SIG-M5 treated with dmso at 0.1 percent for 504 hours (cell line): ENCODE measurements at regions not wholly inside any gene's neighbourhood (a gene's known extent, or its start where the extent isn't known, plus 50 kb on each side); places are given as distances from the start of the nearest gene placed in this dataset.

Experiments
- DNase-seq: peaks from one replicate; lab custom pipeline; 2025; ENCODE audit not compliant: unreplicated experiment; lab: John Stamatoyannopoulos, UW

DNA sequence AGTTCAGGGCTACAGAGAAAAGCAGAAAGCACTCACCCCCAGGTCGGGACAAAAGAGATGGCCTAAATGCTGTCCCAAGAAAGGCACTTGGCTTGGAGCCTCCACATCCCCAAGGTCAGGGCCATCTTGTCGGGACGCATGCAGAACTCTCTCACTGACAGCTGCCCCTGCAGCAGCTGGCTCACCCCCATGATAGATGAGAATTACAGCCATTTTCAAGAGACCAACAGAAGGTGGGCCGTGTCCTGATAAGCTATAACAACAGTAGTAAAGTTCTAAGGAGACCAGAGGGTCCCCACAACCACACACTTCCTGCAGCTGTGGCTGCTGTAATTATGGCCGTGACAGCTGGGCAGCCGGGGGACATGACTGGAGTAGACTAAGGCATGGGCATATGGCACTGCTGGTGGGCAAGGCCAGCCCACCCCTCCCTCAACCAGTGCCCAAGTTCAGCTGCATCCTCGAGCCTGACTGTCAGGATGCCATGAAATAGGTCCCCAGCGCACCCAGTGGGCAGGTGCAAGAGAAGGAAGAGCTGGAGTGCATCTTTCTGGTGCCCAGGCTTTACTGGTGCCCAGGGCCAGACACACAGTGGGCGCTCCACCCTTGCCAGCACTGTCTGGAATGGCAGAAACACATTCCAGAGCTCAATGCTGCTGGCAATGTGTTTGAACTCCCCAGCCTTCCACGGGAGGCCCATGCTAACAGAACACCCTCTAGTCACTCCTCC is 436.7 kb upstream of the ZNF507 start:
- DNase-seq, result no peak

DNA sequence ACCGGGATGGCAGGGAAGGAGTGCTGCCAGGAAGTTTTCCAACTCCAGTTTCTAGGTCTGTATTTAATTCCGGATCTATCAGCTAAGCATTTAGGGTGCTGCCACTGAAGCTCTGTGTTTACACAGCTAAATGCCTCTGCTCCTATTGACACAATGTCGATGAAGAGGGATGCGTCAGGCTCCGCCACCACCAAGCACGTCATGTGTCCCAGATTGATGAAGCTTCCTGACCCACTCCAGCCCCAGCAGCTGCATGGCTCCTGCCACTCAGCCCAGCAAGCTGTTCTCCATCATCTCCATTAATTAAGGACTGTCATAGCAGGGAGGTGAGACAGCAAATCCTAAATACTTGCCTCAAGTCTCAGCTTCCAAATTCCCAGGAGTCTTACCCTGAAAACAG is 435.2 kb upstream of the ZNF507 start:
- no peak for DNase-seq

DNA sequence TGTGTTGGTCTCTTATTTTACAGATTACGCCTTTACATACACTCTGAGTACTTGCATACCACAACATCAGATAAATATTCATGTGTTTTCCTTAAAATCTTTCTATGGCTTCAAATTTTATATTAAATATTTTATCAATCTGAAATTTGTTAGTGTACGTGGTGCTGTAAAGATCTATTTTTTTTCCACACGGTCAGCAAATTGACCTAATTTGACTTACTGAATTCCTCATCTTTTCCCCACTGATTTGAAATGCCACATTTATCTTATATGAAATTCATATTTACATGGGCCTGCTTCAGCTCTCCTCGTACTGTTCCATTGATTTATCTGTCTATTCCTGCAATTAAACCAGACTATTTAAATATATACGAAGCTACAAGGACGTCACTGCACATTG is 433.8 kb upstream of the ZNF507 start:
- no peak for DNase-seq

DNA sequence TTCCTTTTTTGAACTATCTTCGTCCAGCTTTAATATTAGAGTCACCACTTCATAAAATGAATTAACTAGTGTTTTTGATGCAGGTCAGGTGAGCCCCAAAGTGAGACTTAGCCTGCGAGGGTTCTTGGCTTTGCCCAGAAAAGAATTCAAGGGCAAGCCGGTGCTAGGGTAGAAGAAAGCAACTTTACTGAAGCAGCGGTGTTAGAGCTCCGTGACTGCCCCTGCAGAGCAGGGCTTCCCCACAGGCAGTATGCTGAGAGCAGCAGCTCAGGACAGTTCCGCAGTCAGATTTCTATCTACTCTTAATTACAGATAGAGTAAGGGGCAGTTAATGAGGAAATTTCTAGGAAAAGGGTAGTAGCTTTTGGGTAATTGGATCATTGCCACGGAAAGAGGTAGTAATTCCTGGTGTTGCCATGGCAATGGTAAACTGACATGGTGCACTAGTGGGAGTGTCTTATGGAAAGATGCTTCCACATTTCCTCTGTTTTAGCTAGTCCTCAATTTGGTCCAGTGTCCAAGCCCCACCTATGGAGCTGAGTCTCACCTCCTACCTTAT is 432.2 kb upstream of the ZNF507 start:
- DNase-seq, result no peak

DNA sequence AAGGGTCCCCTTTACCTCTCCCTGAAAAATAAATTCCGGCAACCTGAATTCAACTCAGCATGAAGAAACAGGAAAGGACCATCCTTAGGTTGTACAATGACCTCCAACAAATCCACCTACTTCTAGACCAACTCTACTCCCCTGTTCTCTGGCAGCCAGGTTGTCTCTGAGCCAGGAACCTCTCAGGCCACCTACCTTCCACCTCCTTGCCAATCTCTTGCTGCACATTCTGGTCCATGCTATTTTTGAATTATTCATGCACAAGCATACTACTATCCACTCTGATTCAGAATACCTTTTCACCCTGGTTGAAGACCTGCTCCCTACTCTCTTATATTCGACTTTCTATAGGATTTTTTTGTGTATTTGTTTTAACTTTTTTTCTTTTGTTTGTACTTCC is 415.0 kb upstream of the ZNF507 start:
- no peak for DNase-seq

DNA sequence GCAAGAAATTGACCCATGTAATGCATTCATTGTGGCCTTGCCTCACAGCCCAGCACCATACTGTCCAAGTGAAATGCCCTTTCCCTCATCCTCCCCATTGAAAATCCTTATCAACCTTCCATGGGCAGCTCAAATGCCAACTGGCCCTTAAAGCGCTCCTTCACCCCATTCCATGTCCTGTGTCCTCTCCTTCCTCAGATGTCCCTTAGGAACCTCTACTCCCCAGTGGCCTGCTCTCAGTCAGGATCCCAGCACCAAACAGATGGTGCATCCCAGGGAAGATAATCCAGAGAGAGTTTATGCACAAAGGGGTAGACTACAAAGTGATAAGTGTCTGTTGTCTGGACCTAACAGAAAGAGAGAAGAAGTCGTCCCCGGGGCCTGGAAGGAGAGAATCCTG is 407.4 kb upstream of the ZNF507 start:
- no peak for DNase-seq

DNA sequence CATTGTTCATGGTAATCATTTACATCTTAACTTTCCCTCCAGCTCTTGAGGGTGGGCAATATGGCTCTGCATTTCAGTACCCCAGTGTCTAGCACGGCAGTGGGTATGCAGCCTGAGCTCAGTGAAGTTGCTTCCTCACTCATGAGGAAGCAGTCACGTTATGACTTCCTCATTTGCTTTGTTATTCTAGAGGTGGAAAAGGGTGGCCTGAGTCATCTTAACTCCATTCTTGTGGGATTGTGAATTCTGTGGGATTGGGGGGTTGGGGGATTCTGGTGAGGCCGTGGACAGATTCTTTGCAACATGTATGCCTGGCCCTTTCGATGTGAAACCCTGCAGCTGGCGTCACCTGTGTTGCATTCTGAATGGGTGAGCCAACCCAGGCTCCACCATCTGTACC is 406.7 kb upstream of the ZNF507 start:
- no peak for DNase-seq

DNA sequence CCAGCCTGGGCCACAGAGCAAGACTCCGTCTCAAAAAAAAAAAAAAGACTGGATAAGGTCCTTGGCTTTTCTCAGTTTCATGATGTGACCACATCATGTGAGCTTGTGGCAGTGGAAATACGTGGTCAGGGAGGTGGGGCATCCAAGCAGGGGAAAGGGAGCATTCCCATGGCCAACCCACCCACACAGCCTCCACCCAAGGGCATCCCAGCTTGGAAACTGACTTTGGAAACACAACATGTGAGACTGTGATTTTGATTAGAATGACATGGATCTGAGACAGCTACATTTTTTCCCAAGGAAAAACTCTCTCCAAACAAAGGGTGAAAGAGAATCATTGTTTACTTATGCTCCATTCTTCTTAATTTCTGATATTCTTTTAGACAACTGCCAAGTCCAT is 405.0 kb upstream of the ZNF507 start:
- no peak for DNase-seq

DNA sequence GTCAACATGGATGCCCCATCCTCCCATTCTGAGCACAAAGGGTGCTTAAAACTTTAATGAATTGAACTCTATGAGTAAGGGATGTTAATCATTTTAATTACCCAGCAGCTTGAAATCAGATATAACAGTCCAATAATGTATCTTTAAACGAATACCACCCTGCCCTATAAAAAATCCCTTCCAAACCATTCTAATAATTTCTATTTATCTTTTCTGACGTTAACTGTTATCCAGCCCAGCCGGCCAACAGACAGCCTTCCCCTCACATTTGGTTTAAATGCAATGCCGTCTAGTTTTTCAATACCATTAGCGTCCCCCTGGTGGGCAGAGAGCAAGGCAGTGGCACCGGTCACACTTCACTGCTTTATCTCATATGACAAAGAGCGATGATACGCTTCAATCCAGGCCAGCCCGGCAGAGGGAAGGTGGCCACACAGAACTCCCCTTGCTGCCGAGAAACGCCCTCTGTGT is 402.2 kb upstream of the ZNF507 start:
- no peak for DNase-seq

DNA sequence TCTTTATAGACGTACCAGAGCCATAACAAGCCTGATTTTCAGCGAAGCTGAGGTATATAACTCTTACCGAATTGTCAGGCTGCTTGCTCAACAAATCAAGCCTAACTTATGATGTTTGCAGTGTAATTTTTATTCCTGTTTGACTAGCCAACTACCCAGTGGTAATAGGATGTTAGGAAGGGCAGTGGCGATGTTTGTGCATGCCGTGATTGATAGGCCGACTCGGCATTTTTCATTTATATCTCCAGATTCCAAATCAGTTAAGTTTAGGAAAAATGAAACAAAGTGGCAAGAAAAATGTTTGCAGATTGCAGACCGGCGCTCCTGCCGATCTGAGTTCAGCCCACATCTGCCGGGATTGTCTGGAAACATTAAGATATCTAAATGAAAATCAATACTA is 401.6 kb upstream of the ZNF507 start:
- DNase-seq, result no peak

DNA sequence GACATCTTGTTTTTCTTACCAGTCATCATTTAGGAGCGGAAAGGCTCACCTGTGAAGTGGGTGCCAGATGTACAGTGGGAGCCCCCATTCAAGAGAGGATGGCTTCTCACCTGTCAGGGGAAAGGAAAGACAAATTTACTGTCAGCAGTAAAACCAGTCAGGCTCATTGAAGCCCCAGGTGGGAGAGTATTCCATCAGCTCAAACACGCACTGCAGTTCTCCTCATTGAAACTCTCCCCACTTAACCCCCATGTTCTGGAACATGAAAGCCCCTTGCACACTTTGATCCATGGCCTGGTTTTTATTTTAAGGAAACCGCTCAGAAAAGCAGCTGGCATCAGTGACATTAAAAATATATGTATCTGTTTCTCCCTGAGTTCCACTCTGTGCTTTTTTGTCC is 401.1 kb upstream of the ZNF507 start:
- no peak for DNase-seq

DNA sequence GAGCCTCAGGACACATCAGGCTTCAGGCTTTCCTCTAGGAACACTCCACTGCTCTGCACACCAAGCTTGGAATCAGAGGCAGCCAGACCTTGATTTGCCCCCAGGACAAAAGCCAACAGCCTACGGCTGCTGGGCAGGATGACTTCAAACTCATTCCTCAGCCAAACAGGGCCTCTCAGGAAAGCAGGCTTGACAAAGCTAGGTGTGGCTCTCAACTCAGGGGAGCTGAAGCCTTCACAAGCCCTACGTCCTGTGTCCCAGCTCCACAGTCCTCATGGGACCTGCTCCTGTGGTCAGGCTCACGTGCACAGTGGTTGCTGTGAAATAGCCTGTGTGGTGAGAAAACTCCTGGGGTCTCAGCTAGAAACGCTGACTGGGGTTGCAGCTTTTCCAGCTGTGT is 398.9 kb upstream of the ZNF507 start:
- DNase-seq, result no peak

DNA sequence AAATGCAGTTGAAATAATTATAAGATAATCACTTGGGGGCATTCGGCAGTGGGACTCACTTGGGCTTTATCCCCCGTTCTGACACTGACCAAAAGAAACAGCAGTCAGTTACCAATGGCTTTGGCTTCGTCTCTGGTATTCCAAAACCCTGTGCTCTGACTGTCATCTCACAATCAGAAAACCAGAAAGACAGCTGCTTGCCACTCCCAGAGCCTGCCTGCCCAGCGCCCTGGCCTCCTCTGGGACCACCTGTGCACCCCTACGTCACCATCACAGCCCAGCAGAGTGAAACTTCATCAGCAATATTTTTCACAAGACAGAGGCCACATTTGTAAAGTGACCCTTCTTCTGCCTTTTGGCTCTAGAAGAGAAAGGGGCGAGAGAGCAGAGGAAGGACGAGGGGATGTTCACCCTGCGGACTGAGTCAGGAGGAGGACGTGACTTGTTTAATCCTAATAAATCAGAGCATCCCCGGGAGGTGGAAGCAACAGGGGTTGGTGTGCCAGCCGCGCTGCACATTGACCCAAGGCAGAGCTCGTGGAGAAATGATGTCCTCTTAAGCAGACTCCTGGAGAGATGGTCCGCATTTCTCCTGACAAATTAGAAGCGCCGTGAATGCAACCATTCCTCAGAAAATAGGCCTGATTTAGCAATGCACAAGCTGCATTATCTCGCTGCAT is 397.8 kb upstream of the ZNF507 start:
- DNase-seq, result no peak

DNA sequence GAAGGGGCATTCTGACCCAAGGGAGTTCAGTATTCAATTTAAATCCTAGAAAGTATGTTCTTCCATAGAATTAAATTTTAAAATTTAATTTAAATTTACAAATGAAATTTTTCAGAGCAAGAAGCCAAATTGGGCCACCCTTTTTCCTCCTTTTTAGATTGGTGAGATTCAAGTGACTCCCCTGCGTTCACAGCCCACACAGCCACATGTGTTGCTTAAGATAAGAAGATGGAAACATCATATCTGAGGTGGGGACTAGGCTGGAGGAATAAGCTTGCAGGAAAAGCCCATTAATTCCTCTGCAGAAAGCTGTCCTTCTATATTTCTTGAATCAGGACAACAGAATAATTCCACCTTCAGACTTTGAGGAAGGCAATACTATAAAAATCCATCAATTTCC is 392.7 kb upstream of the ZNF507 start:
- DNase-seq, result no peak

DNA sequence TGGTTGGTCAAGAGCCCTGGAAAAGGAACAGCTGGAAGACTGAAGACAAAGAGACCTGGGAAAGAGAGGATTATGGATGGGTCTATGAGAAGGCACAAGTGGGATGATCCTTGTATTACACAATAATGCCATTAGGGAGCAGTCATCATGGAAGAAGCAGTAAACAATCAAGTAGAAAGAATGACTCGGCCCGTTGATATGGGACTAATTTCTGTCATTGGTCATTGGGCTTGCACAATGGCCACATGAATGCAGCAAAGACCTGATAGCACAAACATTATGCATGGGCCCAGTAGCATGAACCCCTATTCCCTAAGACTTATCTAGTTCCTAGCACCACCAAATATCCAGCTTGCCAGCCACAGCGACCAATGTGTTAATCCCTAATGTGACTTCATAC is 390.3 kb upstream of the ZNF507 start:
- DNase-seq, result no peak

DNA sequence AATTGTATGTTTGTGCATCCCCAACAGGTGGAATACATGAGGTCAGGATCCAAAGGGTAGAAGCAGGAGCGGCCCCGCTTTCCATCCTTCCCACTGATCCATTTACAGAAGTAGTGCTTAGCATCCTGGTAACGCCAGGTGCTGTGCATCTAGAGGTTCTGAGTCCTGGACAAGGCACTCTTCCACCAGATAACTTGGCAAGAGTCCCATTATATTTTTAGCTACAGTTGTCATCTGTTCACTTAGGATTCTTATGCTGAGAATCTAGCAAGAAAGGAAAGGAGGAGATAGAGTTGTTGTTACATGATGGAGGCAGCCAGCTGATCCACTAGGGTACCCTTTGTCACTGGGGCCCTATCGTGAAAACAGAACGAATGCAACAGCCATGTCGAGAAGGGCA is 389.5 kb upstream of the ZNF507 start:
- DNase-seq, result no peak

DNA sequence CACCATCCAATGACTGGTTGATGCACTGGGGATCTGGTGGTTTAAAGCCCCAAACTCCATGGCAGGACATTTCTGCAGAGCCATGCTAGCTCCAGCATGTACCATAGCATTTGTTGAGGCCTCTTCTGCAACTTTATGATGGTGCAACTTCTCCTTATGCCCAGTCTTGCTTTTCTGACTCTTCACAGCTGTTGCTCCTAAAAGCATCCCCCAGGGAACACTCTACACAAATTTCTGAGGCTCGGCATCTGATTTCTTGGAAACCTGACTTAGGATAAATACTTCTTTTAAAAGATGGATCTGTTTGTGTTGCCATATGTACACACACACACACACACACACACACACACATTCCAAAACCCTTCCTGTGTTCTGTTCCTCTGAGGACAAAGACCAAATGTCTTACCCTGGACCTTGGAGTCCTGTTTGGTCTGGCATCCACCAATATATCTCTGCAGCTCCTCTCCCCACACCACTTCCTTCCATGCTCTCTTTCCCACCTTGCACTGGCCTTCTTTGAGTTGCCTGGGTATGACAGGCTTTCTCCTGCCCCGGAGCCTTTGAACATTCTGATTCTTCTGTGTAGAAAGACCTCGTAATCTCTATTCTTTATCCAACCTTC is 388.5 kb upstream of the ZNF507 start:
- no peak for DNase-seq

DNA sequence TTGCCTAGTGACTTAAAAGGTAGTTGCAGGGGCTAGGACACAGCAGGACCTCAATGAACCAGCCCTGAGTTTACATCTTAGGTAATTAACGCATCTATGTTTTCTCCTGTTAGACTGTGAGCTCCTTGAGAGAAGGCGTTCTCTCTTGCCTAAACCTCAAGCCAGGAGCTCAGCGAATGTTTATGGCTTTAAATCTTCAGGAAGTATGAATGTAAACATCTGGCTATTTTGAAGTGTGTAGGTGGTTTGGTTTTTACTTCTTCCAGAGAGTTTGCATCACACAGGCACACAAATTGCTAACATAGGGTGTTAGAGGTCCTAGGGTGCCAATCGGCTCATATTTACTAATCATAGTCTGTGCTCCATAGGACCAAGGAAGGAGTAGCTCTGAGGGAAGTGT is 387.7 kb upstream of the ZNF507 start:
- no peak for DNase-seq

DNA sequence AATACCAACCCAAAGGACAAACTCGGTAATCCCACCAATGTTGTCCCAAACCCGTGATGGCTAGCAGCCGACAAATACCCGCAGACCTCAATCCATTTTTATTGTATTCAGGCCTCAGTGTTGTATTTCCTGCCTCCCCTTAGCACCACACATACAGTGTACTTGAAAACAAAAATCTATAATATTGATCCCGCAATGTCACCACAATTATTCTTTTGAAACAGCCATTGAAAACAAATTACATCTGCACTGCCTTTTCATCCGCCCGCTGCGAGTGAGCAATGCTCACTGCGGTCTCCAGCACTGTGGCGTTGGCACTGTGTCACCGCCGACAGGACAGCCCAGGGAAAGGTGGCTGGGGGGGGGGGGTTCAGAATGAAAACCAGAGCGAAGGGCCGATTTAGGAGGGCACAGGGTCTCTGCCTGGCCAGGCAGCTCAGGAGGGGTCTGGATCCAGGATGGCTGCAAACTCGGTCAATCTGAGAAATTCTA is 385.8 kb upstream of the ZNF507 start:
- no peak for DNase-seq

DNA sequence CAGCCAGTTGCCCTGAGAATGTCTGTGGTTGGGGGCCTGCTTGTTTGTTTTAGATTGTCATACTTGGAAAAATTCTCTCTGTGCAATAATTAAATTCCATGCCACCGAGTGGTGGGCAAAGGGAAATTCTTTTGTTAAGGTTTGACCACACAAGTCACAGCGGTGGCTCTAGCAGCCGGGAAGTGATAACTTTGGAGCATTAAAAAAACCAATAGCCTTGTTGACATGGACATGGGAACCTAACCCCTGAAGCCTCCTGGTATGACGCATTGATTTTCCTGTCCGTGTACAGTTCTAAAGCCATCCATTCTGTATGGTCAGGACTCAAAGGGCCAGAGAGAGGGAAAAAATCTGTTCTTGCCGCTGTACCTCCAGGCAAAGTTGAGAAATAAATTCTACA is 384.9 kb upstream of the ZNF507 start:
- DNase-seq, result no peak

DNA sequence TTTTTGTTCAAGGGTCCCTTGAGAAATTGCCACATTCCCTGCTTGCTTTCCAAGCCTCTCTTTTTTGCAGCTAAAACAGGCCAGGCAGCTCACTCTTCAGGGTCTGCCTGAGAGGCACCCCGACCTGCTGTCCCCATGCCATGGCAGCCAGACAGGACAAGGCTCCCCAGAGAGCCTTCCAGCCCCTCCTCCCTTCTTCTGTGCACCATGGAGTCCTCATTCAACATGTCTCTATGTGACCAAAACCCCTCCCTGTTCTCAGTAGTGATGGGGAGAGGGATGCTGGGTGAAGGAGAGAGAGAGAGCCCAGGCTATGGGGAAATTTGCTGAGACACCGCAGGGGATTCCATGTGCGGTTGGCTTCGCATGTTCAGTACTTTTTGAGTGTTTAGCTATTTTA is 384.2 kb upstream of the ZNF507 start:
- no peak for DNase-seq

DNA sequence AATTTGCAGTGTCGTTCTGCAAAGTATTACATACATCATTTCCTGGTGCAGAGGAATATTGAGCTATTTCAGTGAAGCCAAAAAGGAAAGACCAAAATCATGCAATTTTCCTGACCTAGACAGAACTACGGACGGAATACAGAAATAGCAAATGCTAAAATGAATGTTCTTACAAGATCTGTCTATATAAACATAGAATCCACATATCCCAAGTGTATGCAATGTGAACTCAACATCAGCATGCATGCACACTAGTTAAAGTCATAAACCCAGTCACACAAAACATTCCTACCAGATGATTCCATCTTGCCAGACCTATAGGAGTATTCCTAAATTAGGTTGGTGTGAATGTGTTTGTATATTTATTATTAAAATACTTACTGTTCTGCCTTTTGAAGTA is 383.7 kb upstream of the ZNF507 start:
- no peak for DNase-seq
